OCI-LY3 (cell line): ENCODE measurements at regions not wholly inside any gene's neighbourhood (a gene's known extent, or its start where the extent isn't known, plus 50 kb on each side); places are given as distances from the start of the nearest gene placed in this dataset.

ENCODE experiments used
- CTCF ChIP-seq: fragments of 200-600, 300-600 bp; sonication (generic); IDR thresholded peaks from 2 replicates; pipeline ENCODE4 v1.5.1; 2014; ENCODE audit warnings: antibody characterized with exemption, low read length, low read depth
- EZH2phosphoT487 ChIP-seq: fragments of 200-600 bp; shearing (Covaris generic); IDR thresholded peaks from 2 replicates; pipeline ENCODE4 v1.6.1; 2018; ENCODE audit warnings: antibody characterized with exemption, mixed run types, low read depth

GRCh38 chr6:21756487-21756886 is 162.9 kb downstream of the SOX4 start:
- TF ChIP-seq CTCF (no peak), EZH2phosphoT487 (no peak)
